Upper lobe of left lung (tissue), 4 donors: ENCODE measurements at regions not wholly inside any gene's neighbourhood (a gene's known extent, or its start where the extent isn't known, plus 50 kb on each side); places are given as distances from the start of the nearest gene placed in this dataset.

ENCODE experiments used
- CTCF ChIP-seq, 6 experiments: fragments of 450-650 bp in 4 of 6; fragments of 200-600 bp in 2 of 6; sonication (generic) in 2 of 6; IDR thresholded peaks; one replicate each; pipeline ENCODE4 v1.5.1; 2016 to 2019; ENCODE audit warnings: antibody characterized with exemption in 6 of 6
- POLR2A ChIP-seq, 4 donors: fragments of 450-650 bp; IDR thresholded peaks; one replicate each; pipeline ENCODE4 v1.5.1; 2016 to 2017; ENCODE audit warnings: antibody characterized with exemption in 4 of 4, mild to moderate bottlenecking in 2 of 4
- POLR2AphosphoS5 ChIP-seq, 2 donors: sonication (generic); formaldehyde crosslinking; IDR thresholded peaks; one replicate each; pipeline ENCODE4 v1.5.1; 2017; ENCODE audit warnings: antibody characterized with exemption in 2 of 2

GRCh38 chr10:45557275-45557905, 115.2 kb downstream of the ZFAND4 start:
- no peak for TF ChIP-seq POLR2A (IDR thresholded peaks at IDR 0.05)
- no peak for TF ChIP-seq CTCF (IDR thresholded peaks at IDR 0.05)
- TF ChIP-seq POLR2AphosphoS5 (IDR thresholded peaks at IDR 0.05) = no peak
